DOHH2 (cell line): ENCODE measurements at regions not wholly inside any gene's neighbourhood (a gene's known extent, or its start where the extent isn't known, plus 50 kb on each side); places are given as distances from the start of the nearest gene placed in this dataset.
"Not testable (repeated sequence)": the region's sequence is repeated elsewhere in the genome, so short reads cannot be mapped to it uniquely, and the experiment has no call there.

Source experiments
- H3F3A ChIP-seq: fragments of 200-600 bp; sonication (generic), shearing (Covaris generic); 2 replicates; pipeline ENCODE4 v1.6.0; 2016; ENCODE audit warnings: antibody characterized with exemption, mild to moderate bottlenecking; ENCODE audit not compliant: control insufficient read depth, insufficient read depth
- H3K27ac ChIP-seq: fragments of 200-600 bp; sonication (generic); 2 replicates; pipeline ENCODE4 v1.5.1; 2014; ENCODE audit warnings: low read depth, mild to moderate bottlenecking, low read length, moderate library complexity
- H3K27me3 ChIP-seq: fragments of 200-600 bp; sonication (generic); 2 replicates; pipeline ENCODE4 v1.6.1; 2014; ENCODE audit warnings: mild to moderate bottlenecking, low read length, mixed read lengths; ENCODE audit not compliant: control insufficient read depth
- H3K36me3 ChIP-seq: fragments of 200-600 bp; sonication (generic); 2 replicates; pipeline ENCODE4 v1.6.1; 2014; ENCODE audit warnings: mild to moderate bottlenecking, low read length, moderate library complexity, mixed read lengths; ENCODE audit not compliant: control insufficient read depth
- H3K4me1 ChIP-seq: fragments of 200-600 bp; sonication (generic); 2 replicates; pipeline ENCODE4 v1.6.1; 2014; ENCODE audit warnings: mild to moderate bottlenecking, low read length, mixed read lengths; ENCODE audit not compliant: control insufficient read depth
- H3K4me2 ChIP-seq: fragments of 200-600 bp; sonication (generic); 2 replicates; pipeline ENCODE4 v1.6.0; 2014; ENCODE audit warnings: mild to moderate bottlenecking, low read length, moderate library complexity
- H3K4me3 ChIP-seq: fragments of 200-600 bp; sonication (generic); 2 replicates; pipeline ENCODE4 v1.5.1; 2014; ENCODE audit warnings: mild to moderate bottlenecking, low read length, mixed read lengths
- H3K79me2 ChIP-seq: fragments of 200-600 bp; sonication (generic); 2 replicates; pipeline ENCODE4 v1.6.1; 2014; ENCODE audit warnings: mild to moderate bottlenecking, low read length, mixed read lengths; ENCODE audit not compliant: control insufficient read depth
- H3K9me2 ChIP-seq: fragments of 200-600 bp; sonication (generic); replicated peaks from 2 replicates; pipeline ENCODE4 v1.6.1; 2014; ENCODE audit warnings: mild to moderate bottlenecking, low read length, mixed read lengths; ENCODE audit not compliant: control insufficient read depth
- H3K9me3 ChIP-seq: fragments of 200-600 bp; sonication (generic); 2 replicates; pipeline ENCODE4 v1.6.1; 2014; ENCODE audit warnings: antibody characterized with exemption, low read length, mixed read lengths; ENCODE audit not compliant: control insufficient read depth, insufficient read depth
- H4K20me1 ChIP-seq: fragments of 200-600 bp; sonication (generic); 2 replicates; pipeline ENCODE4 v1.6.0; 2014; ENCODE audit warnings: low read depth, mild to moderate bottlenecking, antibody characterized with exemption, low read length, moderate library complexity; ENCODE audit not compliant: control insufficient read depth, insufficient read depth
- CTCF ChIP-seq: fragments of 200-600 bp; sonication (generic); IDR thresholded peaks from one replicate; pipeline ENCODE4 v1.5.1; 2014; ENCODE audit warnings: antibody characterized with exemption, mild to moderate bottlenecking, low read depth, low read length; ENCODE audit not compliant: poor library complexity, severe bottlenecking
- EZH2phosphoT487 ChIP-seq: fragments of 200-600 bp; sonication (generic); IDR thresholded peaks from 2 replicates; pipeline ENCODE4 v1.6.1; 2017; ENCODE audit warnings: borderline replicate concordance, mild to moderate bottlenecking, antibody characterized with exemption, low read length, moderate library complexity, mixed read lengths

DNA sequence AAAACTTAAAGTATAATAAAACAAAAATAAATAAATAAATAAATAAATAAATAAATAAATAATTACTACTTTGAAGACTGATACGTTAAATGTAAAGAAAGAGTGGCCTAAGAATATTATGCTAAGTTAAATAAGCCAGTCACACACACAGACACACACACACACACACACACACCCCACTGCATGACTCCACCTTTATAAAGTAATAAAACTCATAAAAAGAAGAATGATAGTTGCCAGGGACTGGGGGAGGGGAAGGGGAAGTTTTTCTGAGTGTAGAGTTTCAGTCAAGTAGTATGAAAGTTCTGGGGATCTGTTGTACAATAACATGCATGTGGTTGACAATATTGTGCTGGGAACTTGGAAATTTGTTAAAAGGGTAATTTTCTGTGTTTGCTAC is 1237.5 kb upstream of the GYPC start:
- H4K20me1 ChIP-seq = no peaks in the 10 kb centered on the region
- H3F3A ChIP-seq = no peaks in the 10 kb centered on the region
- no peaks in the 10 kb centered on the region for H3K9me2 ChIP-seq
- no peak overlapping the region for H3K4me2 ChIP-seq
- no peaks in the 10 kb centered on the region for H3K36me3 ChIP-seq
- no peaks in the 10 kb centered on the region for H3K4me1 ChIP-seq
- H3K79me2 ChIP-seq = no peaks in the 10 kb centered on the region
- H3K27me3 ChIP-seq = no peaks in the 10 kb centered on the region
- TF ChIP-seq CTCF (no peak), EZH2phosphoT487 (no peak)
- no peak overlapping the region for H3K27ac ChIP-seq
- H3K4me3 ChIP-seq = no peak overlapping the region
- H3K9me3 ChIP-seq = no peaks in the 10 kb centered on the region

DNA sequence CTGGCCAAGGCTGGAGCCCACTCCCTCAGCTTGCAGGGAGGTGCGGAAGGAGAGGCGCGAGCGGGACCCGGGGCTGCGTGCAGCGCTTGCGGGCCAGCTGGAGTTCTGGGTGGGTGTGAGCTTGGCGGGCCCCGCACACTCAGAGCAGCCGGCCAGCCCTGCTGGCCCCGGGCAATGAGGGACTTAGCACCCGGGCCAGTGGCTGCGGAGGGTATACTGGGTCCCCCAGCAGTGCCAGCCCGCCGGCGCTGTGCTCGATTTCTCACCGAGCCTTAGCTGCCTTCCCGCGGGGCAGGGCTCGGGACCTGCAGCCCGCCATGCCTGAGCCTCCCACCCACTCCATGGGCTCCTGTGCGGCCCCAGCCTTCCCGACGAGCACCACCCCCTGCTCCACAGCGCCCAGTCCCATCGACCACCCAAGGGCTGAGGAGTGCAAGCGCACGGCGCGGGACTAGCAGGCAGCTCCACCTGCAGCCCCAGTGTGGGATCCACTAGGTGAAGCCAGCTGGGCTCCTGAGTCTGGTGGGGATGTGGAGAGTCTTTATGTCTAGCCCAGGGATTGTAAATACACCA is 1233.7 kb upstream of the GYPC start:
- not testable (repeated sequence) for H3K27me3 ChIP-seq, H4K20me1 ChIP-seq, H3K36me3 ChIP-seq, H3K4me1 ChIP-seq, H3K9me2 ChIP-seq, H3K27ac ChIP-seq, H3K4me3 ChIP-seq, H3K4me2 ChIP-seq, H3F3A ChIP-seq, H3K79me2 ChIP-seq, H3K9me3 ChIP-seq

DNA sequence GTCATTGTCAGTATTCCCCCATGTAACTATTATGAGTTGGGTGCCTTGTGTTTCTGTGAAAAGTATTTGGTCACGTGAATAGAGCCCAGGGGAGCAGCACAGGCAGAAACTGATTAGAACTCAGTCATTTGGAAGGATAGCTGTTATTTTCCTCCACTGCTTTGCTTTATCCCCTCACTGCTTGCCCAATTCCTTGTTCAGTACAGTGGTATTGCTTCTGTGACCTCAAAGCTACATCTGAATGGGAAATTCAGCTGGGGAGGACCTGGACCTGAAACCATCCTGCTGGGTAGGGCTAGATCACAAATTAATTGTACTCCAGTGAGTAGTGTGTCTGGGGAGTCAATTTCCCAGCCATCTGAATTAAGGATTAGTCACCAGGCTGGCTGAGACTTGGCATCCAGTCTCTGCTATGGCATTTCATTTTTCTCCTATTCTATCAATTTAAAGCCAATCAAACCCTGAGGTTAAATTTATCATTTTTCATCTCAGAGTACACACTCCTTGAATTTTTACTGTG is 1231.6 kb upstream of the GYPC start:
- no peaks in the 10 kb centered on the region for H4K20me1 ChIP-seq
- TF ChIP-seq CTCF = no peak
- no peak for TF ChIP-seq EZH2phosphoT487
- H3K36me3 ChIP-seq = no peaks in the 10 kb centered on the region
- H3F3A ChIP-seq = no peaks in the 10 kb centered on the region
- H3K9me3 ChIP-seq = no peaks in the 10 kb centered on the region
- H3K4me2 ChIP-seq = no peak overlapping the region
- H3K27me3 ChIP-seq = no peaks in the 10 kb centered on the region
- H3K9me2 ChIP-seq = no peaks in the 10 kb centered on the region
- H3K79me2 ChIP-seq = no peaks in the 10 kb centered on the region
- no peaks in the 10 kb centered on the region for H3K4me1 ChIP-seq
- no peak overlapping the region for H3K27ac ChIP-seq
- no peak overlapping the region for H3K4me3 ChIP-seq

- Histone ChIP-seq H4K20me1 (no peaks in the 10 kb centered on the region), H3K4me2 (no peak overlapping the region), H3K36me3 (no peaks in the 10 kb centered on the region), H3K4me1 (no peaks in the 10 kb centered on the region), H3K79me2 (no peaks in the 10 kb centered on the region), H3K27ac (no peak overlapping the region), H3F3A (no peaks in the 10 kb centered on the region), H3K27me3 (no peaks in the 10 kb centered on the region), H3K9me2 (no peaks in the 10 kb centered on the region), H3K9me3 (no peaks in the 10 kb centered on the region), H3K4me3 (no peak overlapping the region)
- TF ChIP-seq EZH2phosphoT487 (no peak), CTCF (no peak)
Observed at GRCh38 chr2:125427721-125428315, 1228.1 kb upstream of the GYPC start.
